ENCODE measurements at regions not wholly inside any gene's neighbourhood (a gene's known extent, or its start where the extent isn't known, plus 50 kb on each side); places are given as distances from the start of the nearest gene placed in this dataset.

DNA sequence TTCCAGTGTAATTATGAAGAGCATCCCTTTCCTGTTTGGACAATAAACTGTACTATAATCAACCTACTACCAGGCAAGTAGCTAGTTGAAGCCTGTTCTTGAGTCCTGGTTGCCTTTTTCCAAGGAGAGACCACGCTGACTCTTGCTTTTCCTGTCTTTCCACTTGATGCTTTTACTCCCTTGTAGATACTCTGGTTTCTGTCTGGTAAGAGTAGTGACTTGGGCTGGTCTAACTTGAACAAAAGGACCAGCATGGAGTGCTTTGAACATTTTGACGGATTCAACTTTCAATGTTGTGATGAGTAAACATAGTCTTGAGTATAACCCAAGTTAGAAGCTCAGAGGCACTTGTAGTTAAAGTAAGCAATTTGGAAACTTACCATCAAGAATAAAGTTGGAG lies 464.3 kb downstream of the GADD45G start:
- no peak overlapping the region for H2BK20ac ChIP-seq (ENCODE audit: low read length)
- no peak overlapping the region for H3K4ac ChIP-seq (replicated peaks; ENCODE audit: insufficient read length, low read depth, low read length)
- CTCF ChIA-PET (ENCODE audit: partially characterized antibody), result interaction anchor here (0.7 to 3.1 kb wide), 4 partner anchors 8 to 471 kb away, joined by 3 to 15 read pairs (median 4); no protein-coding TSS in a partner anchor
- DNase-seq (ENCODE audit: low read depth in 1 of 2, low spot score in 2 of 2) (no peak), FAIRE-seq (no peak)
- no peaks in the 10 kb centered on the region for H3K4me1 ChIP-seq (replicated peaks in 1 of 4; ENCODE audit: control insufficient read depth in 3 of 4, insufficient read depth in 4 of 4, low read length in 3 of 4)
- no peak overlapping the region for H3K14ac ChIP-seq (ENCODE audit: insufficient read length)
- H3K79me1 ChIP-seq (ENCODE audit: low read depth, low read length), result no peaks in the 10 kb centered on the region
- H4K8ac ChIP-seq (ENCODE audit: extremely low read depth, insufficient read depth, low read length), result no peak overlapping the region
- H3K4me3 ChIP-seq (ENCODE audit: extremely low read depth in 1 of 4, insufficient read depth in 2 of 4, low read depth in 3 of 4, low read length in 4 of 4), result no peak overlapping the region
- WGBS, 2 experiments (ENCODE audit: extremely low coverage in 1 of 2, insufficient coverage in 1 of 2, insufficient read length in 1 of 2, insufficient replicate concordance in 2 of 2, low coverage in 1 of 2, low lambda C conversion rate in 2 of 2, missing lambda C conversion rate in 1 of 2), result 89% methylated on average over 2 of the region's 2 CpGs; no CpG with 5 or more reads in 1 of the 2 experiments
- H3K23ac ChIP-seq (ENCODE audit: insufficient read length), result no peak overlapping the region
- no peak overlapping the region for H3K18ac ChIP-seq (ENCODE audit: extremely low read depth, low read length)
- POLR2A ChIA-PET (ENCODE audit: partially characterized antibody), result no interaction called here
- no peak overlapping the region for H2AK5ac ChIP-seq (ENCODE audit: low read depth, low read length)
- H3K27ac ChIP-seq (ENCODE audit: low read depth, low read length), result no peak overlapping the region
- H3K36me3 ChIP-seq (ENCODE audit: control insufficient read depth in 2 of 4, insufficient read depth in 4 of 4, low read length in 3 of 4), result no peaks in the 10 kb centered on the region
- H3K4me2 ChIP-seq (ENCODE audit: insufficient read depth in 1 of 2, low read depth in 2 of 2, low read length in 2 of 2), result no peak overlapping the region
- H4K5ac ChIP-seq (ENCODE audit: insufficient read length, low read depth, low read length), result no peak overlapping the region
- no peak overlapping the region for H2BK15ac ChIP-seq (ENCODE audit: low read length)
- no peak overlapping the region for H2AFZ ChIP-seq (ENCODE audit: low read length)
- no peaks in the 10 kb centered on the region for H3K79me2 ChIP-seq (ENCODE audit: control insufficient read depth in 1 of 2, insufficient read depth in 2 of 2, low read length in 2 of 2)
- no peaks in the 10 kb centered on the region for H4K20me1 ChIP-seq (replicated peaks in 1 of 2; ENCODE audit: control insufficient read depth in 1 of 2, insufficient read depth in 2 of 2, low read length in 2 of 2)
- no peak overlapping the region for H2BK12ac ChIP-seq (ENCODE audit: low read depth, low read length)
- no peak overlapping the region for H3K56ac ChIP-seq (replicated peaks; ENCODE audit: insufficient read length, low read depth, low read length)
- H3K23me2 ChIP-seq (ENCODE audit: low read depth, low read length), result no peaks in the 10 kb centered on the region
- no peak overlapping the region for H2BK120ac ChIP-seq (replicated peaks; ENCODE audit: low read depth, low read length)
- H3K9ac ChIP-seq (replicated peaks in 1 of 4; ENCODE audit: extremely low read depth in 1 of 4, low read depth in 3 of 4, low read length in 3 of 4), result no peak overlapping the region
- TF ChIP-seq JUND (IDR thresholded peaks at IDR 0.05; ENCODE audit: low read length) (no peak), SP2 (IDR thresholded peaks at IDR 0.05; ENCODE audit: low read length) (no peak), ASH2L (IDR thresholded peaks at IDR 0.05; ENCODE audit: low read length) (no peak), SUZ12 (IDR thresholded peaks at IDR 0.05; ENCODE audit: low read length) (no peak), CREB1 (IDR thresholded peaks at IDR 0.05) (no peak), BACH1 (IDR thresholded peaks at IDR 0.05; ENCODE audit: low read length) (no peak), EP300 (IDR thresholded peaks at IDR 0.05; ENCODE audit: borderline replicate concordance in 1 of 2, low read depth in 2 of 2, low read length in 2 of 2) (no peak), SIN3A (conservative IDR thresholded peaks at IDR 0.05 in 1 of 2, IDR thresholded peaks at IDR 0.05 in 1 of 2; ENCODE audit: low read depth in 1 of 2, low read length in 2 of 2) (no peak), FOSL1 (IDR thresholded peaks at IDR 0.05; ENCODE audit: insufficient read depth, low read depth, low read length) (no peak)
- H3K27me3 ChIP-seq (replicated peaks in 1 of 4; ENCODE audit: control insufficient read depth in 3 of 4, extremely low read depth in 1 of 4, insufficient read depth in 3 of 4, low read length in 3 of 4), result no peaks in the 10 kb centered on the region; a peak in 1 of 7 replicates
- no peak overlapping the region for H4K91ac ChIP-seq (replicated peaks; ENCODE audit: insufficient read length, low read length)
- H2BK5ac ChIP-seq (ENCODE audit: low read depth, low read length), result no peak overlapping the region
- no peaks in the 10 kb centered on the region for H3K9me3 ChIP-seq (ENCODE audit: insufficient read depth in 2 of 2, low read depth in 1 of 2, low read length in 1 of 2)

All from H1 (cell line).